ENCODE measurements at regions not wholly inside any gene's neighbourhood (a gene's known extent, or its start where the extent isn't known, plus 50 kb on each side); places are given as distances from the start of the nearest gene placed in this dataset.

DNA sequence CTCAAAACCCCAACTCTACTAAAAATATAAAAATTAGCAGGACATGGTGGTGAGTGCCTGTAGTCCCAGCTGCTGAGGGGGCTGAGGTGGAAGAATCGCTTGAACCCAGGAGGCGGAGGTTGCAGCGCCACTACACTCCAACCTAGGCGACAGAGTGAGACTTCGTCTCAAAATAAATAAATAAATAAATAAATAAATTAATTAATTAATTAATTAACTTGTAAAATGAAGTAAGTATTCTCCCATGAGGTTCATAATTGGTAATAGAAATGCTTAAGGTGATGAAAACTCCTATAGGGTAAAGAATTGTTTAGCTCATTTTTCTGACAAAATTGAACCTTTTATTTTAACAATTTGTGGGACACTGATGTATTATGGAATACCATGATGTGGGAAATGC lies 230.8 kb downstream of the TMEM182 start (continued):
- TF ChIP-seq ZBTB33 (IDR thresholded peaks at IDR 0.05; ENCODE audit: borderline replicate concordance, low read depth), result no peak
- TF ChIP-seq RCOR1 (IDR thresholded peaks at IDR 0.05; ENCODE audit: low read length), result no peak
- TF ChIP-seq RFX5 (IDR thresholded peaks at IDR 0.05; ENCODE audit: low read length), result no peak
- no peak for TF ChIP-seq PBX3 (IDR thresholded peaks at IDR 0.05)
- no peak for TF ChIP-seq USF1 (IDR thresholded peaks at IDR 0.05; ENCODE audit: borderline replicate concordance, low read depth)
- TF ChIP-seq, protein P1, sequence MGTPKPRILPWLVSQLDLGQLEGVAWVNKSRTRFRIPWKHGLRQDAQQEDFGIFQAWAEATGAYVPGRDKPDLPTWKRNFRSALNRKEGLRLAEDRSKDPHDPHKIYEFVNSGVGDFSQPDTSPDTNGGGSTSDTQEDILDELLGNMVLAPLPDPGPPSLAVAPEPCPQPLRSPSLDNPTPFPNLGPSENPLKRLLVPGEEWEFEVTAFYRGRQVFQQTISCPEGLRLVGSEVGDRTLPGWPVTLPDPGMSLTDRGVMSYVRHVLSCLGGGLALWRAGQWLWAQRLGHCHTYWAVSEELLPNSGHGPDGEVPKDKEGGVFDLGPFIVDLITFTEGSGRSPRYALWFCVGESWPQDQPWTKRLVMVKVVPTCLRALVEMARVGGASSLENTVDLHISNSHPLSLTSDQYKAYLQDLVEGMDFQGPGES (IDR thresholded peaks at IDR 0.05; ENCODE audit: low read depth, low read length), result no peak
- no peak for TF ChIP-seq TAF1 (IDR thresholded peaks at IDR 0.05; ENCODE audit: borderline replicate concordance, low read depth, low read length)

DNA sequence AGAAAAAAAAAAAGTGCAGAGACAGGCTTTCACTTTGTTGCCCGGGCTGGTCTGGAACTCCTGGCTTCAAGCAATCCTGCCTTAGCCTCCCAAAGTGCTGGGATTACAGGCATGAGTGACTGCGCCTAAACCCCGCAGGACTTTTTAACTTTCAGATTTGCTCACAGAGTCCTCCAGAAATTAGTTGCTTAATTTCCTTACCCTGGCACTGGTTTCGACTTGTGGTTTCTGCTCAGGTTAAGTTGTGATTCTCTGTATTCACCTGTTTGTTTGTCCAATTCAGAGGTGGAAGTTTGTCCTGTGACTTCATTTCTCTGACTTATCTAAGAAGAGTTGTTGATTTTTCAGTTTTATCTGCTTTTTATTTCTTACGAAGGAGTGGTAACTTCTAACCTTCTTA lies 238.1 kb downstream of the TMEM182 start:
- no peaks in the 10 kb centered on the region for H3K36me3 ChIP-seq (replicated peaks in 1 of 2; ENCODE audit: control insufficient read depth in 1 of 2, insufficient read depth in 2 of 2, low read length in 1 of 2)
- no peaks in the 10 kb centered on the region for H3K27me3 ChIP-seq (ENCODE audit: insufficient read depth)
- WGBS (ENCODE audit: low lambda C conversion rate), result 10% methylated on average over 5 of the region's 5 CpGs
- no peaks in the 10 kb centered on the region for H3K79me2 ChIP-seq (ENCODE audit: insufficient read depth)
- no peak for DNase-seq
- POLR2A ChIA-PET, result no interaction called here
- no peak overlapping the region for H3K4me3 ChIP-seq (ENCODE audit: low read depth in 2 of 2, low read length in 1 of 2)
- no peak overlapping the region for H3K4me2 ChIP-seq
- no peak overlapping the region for H3K9ac ChIP-seq
- no peaks in the 10 kb centered on the region for H4K20me1 ChIP-seq (ENCODE audit: insufficient read depth)
- CTCF ChIA-PET, result no interaction called here
- H3K9me2 ChIP-seq, result no peaks in the 10 kb centered on the region
- no peaks in the 10 kb centered on the region for H3K9me3 ChIP-seq
- TF ChIP-seq JUND (IDR thresholded peaks at IDR 0.05) (no peak), EZH2phosphoT487 (IDR thresholded peaks at IDR 0.05; ENCODE audit: borderline replicate concordance, low read depth) (no peak), YY1 (IDR thresholded peaks at IDR 0.05; ENCODE audit: low read depth) (no peak), FOSL2 (IDR thresholded peaks at IDR 0.05; ENCODE audit: borderline replicate concordance, low read depth) (no peak), FOXJ3 (CRISPR knock-in tag; IDR thresholded peaks at IDR 0.05) (no peak), NRF1 (IDR thresholded peaks at IDR 0.05; ENCODE audit: low read depth, low read length) (no peak), RFX5 (IDR thresholded peaks at IDR 0.05; ENCODE audit: low read length) (no peak), POLR2AphosphoS5 (IDR thresholded peaks at IDR 0.05; ENCODE audit: low read depth, low read length) (no peak), MEF2A (IDR thresholded peaks at IDR 0.05; ENCODE audit: borderline replicate concordance, low read depth) (no peak), SIN3A (IDR thresholded peaks at IDR 0.05; ENCODE audit: borderline replicate concordance, low read depth, low read length) (no peak), NFIC (IDR thresholded peaks at IDR 0.05; ENCODE audit: borderline replicate concordance) (no peak), TAF1 (IDR thresholded peaks at IDR 0.05; ENCODE audit: borderline replicate concordance, low read depth, low read length) (no peak), GABPA (IDR thresholded peaks at IDR 0.05; ENCODE audit: low read depth) (no peak), EP300 (IDR thresholded peaks at IDR 0.05; ENCODE audit: borderline replicate concordance in 1 of 2, low read depth in 1 of 2, low read length in 1 of 2) (no peak)
- TF ChIP-seq, protein P2, sequence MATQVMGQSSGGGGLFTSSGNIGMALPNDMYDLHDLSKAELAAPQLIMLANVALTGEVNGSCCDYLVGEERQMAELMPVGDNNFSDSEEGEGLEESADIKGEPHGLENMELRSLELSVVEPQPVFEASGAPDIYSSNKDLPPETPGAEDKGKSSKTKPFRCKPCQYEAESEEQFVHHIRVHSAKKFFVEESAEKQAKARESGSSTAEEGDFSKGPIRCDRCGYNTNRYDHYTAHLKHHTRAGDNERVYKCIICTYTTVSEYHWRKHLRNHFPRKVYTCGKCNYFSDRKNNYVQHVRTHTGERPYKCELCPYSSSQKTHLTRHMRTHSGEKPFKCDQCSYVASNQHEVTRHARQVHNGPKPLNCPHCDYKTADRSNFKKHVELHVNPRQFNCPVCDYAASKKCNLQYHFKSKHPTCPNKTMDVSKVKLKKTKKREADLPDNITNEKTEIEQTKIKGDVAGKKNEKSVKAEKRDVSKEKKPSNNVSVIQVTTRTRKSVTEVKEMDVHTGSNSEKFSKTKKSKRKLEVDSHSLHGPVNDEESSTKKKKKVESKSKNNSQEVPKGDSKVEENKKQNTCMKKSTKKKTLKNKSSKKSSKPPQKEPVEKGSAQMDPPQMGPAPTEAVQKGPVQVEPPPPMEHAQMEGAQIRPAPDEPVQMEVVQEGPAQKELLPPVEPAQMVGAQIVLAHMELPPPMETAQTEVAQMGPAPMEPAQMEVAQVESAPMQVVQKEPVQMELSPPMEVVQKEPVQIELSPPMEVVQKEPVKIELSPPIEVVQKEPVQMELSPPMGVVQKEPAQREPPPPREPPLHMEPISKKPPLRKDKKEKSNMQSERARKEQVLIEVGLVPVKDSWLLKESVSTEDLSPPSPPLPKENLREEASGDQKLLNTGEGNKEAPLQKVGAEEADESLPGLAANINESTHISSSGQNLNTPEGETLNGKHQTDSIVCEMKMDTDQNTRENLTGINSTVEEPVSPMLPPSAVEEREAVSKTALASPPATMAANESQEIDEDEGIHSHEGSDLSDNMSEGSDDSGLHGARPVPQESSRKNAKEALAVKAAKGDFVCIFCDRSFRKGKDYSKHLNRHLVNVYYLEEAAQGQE (IDR thresholded peaks at IDR 0.05; ENCODE audit: low read depth, low read length), result no peak
- TF ChIP-seq, protein P3, sequence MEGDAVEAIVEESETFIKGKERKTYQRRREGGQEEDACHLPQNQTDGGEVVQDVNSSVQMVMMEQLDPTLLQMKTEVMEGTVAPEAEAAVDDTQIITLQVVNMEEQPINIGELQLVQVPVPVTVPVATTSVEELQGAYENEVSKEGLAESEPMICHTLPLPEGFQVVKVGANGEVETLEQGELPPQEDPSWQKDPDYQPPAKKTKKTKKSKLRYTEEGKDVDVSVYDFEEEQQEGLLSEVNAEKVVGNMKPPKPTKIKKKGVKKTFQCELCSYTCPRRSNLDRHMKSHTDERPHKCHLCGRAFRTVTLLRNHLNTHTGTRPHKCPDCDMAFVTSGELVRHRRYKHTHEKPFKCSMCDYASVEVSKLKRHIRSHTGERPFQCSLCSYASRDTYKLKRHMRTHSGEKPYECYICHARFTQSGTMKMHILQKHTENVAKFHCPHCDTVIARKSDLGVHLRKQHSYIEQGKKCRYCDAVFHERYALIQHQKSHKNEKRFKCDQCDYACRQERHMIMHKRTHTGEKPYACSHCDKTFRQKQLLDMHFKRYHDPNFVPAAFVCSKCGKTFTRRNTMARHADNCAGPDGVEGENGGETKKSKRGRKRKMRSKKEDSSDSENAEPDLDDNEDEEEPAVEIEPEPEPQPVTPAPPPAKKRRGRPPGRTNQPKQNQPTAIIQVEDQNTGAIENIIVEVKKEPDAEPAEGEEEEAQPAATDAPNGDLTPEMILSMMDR (IDR thresholded peaks at IDR 0.05), result no peak
- TF ChIP-seq, protein P4, sequence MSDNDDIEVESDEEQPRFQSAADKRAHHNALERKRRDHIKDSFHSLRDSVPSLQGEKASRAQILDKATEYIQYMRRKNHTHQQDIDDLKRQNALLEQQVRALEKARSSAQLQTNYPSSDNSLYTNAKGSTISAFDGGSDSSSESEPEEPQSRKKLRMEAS (IDR thresholded peaks at IDR 0.05; ENCODE audit: low read depth), result no peak
- H3F3A ChIP-seq (replicated peaks; ENCODE audit: insufficient read depth), result no peaks in the 10 kb centered on the region
- no peak overlapping the region for H2AFZ ChIP-seq (ENCODE audit: low read depth)
- H3K27ac ChIP-seq (ENCODE audit: low read depth in 2 of 2, low read length in 1 of 2), result no peak overlapping the region
- H3K4me1 ChIP-seq (ENCODE audit: control insufficient read depth in 1 of 2, insufficient read depth in 2 of 2, low read depth in 1 of 2, low read length in 1 of 2), result no peaks in the 10 kb centered on the region

Measured in SK-N-SH (cell line).